ENCODE measurements at regions not wholly inside any gene's neighbourhood (a gene's known extent, or its start where the extent isn't known, plus 50 kb on each side); places are given as distances from the start of the nearest gene placed in this dataset.

GRCh38 chr2:236676136-236676873, 106.7 kb downstream of the ACKR3 start:
- Histone ChIP-seq H3K9me3 (no peaks in the 10 kb centered on the region), H3K9me2 (no peaks in the 10 kb centered on the region), H3K4me3 (ENCODE audit: low read depth in 2 of 2, low read length in 1 of 2) (no peak overlapping the region), H3K27me3 (ENCODE audit: insufficient read depth) (peaks cover 13% of the 10 kb centered on the region; the same call in 1 of the 2 replicates), H3K27ac (ENCODE audit: low read depth in 2 of 2, low read length in 1 of 2) (no peak overlapping the region), H4K20me1 (ENCODE audit: insufficient read depth) (no peaks in the 10 kb centered on the region), H2AFZ (ENCODE audit: low read depth) (no peak overlapping the region), H3K79me2 (ENCODE audit: insufficient read depth) (no peaks in the 10 kb centered on the region), H3K4me1 (ENCODE audit: control insufficient read depth in 1 of 2, insufficient read depth in 2 of 2, low read depth in 1 of 2, low read length in 1 of 2) (no peaks in the 10 kb centered on the region), H3F3A (replicated peaks; ENCODE audit: insufficient read depth) (no peaks in the 10 kb centered on the region), H3K9ac (no peak overlapping the region), H3K4me2 (no peak overlapping the region), H3K36me3 (replicated peaks in 1 of 2; ENCODE audit: control insufficient read depth in 1 of 2, insufficient read depth in 2 of 2, low read length in 1 of 2) (no peaks in the 10 kb centered on the region)
- WGBS (ENCODE audit: low lambda C conversion rate), result 3% methylated on average over 2 of the region's 2 CpGs
- TF ChIP-seq NFIC (IDR thresholded peaks at IDR 0.05; ENCODE audit: borderline replicate concordance) (no peak), USF2 (IDR thresholded peaks at IDR 0.05; ENCODE audit: borderline replicate concordance, low read depth, low read length) (no peak), MEF2A (IDR thresholded peaks at IDR 0.05; ENCODE audit: borderline replicate concordance, low read depth) (no peak), IRF3 (IDR thresholded peaks at IDR 0.05; ENCODE audit: low read depth, low read length) (no peak), FOXJ3 (CRISPR knock-in tag; IDR thresholded peaks at IDR 0.05) (no peak)
- ChIA-PET POLR2A (no interaction called here), CTCF (no interaction called here)
- DNase-seq, result no peak

- no peaks in the 10 kb centered on the region for H3K4me1 ChIP-seq (ENCODE audit: control insufficient read depth in 1 of 2, insufficient read depth in 2 of 2, low read depth in 1 of 2, low read length in 1 of 2)
- H3K9ac ChIP-seq, result no peak overlapping the region
- 43% methylated on average over 6 of the region's 8 CpGs for WGBS (ENCODE audit: low lambda C conversion rate)
- no peaks in the 10 kb centered on the region for H3F3A ChIP-seq (replicated peaks; ENCODE audit: insufficient read depth)
- H3K9me3 ChIP-seq, result no peaks in the 10 kb centered on the region
- H4K20me1 ChIP-seq (ENCODE audit: insufficient read depth), result no peaks in the 10 kb centered on the region
- no peaks in the 10 kb centered on the region for H3K79me2 ChIP-seq (ENCODE audit: insufficient read depth)
- POLR2A ChIA-PET, result no interaction called here
- H2AFZ ChIP-seq (ENCODE audit: low read depth), result no peak overlapping the region
- H3K4me2 ChIP-seq, result no peak overlapping the region
- DNase-seq, result no peak
- H3K36me3 ChIP-seq (replicated peaks in 1 of 2; ENCODE audit: control insufficient read depth in 1 of 2, insufficient read depth in 2 of 2, low read length in 1 of 2), result no peaks in the 10 kb centered on the region
- H3K9me2 ChIP-seq, result no peaks in the 10 kb centered on the region
- no peak overlapping the region for H3K27ac ChIP-seq (ENCODE audit: low read depth in 2 of 2, low read length in 1 of 2)
- H3K4me3 ChIP-seq (ENCODE audit: low read depth in 2 of 2, low read length in 1 of 2), result no peak overlapping the region
- CTCF ChIA-PET, result no interaction called here
- H3K27me3 ChIP-seq (ENCODE audit: insufficient read depth), result peaks cover 13% of the 10 kb centered on the region; the same call in 1 of the 2 replicates
- TF ChIP-seq GATA2 (CRISPR knock-in tag; IDR thresholded peaks at IDR 0.05), result no peak
- no peak for TF ChIP-seq JUND (IDR thresholded peaks at IDR 0.05)
- no peak for TF ChIP-seq NFIC (IDR thresholded peaks at IDR 0.05; ENCODE audit: borderline replicate concordance)
- no peak for TF ChIP-seq EZH2phosphoT487 (IDR thresholded peaks at IDR 0.05; ENCODE audit: borderline replicate concordance, low read depth)
- TF ChIP-seq GABPA (IDR thresholded peaks at IDR 0.05; ENCODE audit: low read depth), result no peak
- no peak for TF ChIP-seq EP300 (IDR thresholded peaks at IDR 0.05; ENCODE audit: borderline replicate concordance in 1 of 2, low read depth in 1 of 2, low read length in 1 of 2)
- TF ChIP-seq ELF1 (IDR thresholded peaks at IDR 0.05), result no peak
- TF ChIP-seq NRF1 (IDR thresholded peaks at IDR 0.05; ENCODE audit: low read depth, low read length), result no peak
- TF ChIP-seq RFX5 (IDR thresholded peaks at IDR 0.05; ENCODE audit: low read length), result no peak
- no peak for TF ChIP-seq ZBTB33 (IDR thresholded peaks at IDR 0.05; ENCODE audit: borderline replicate concordance, low read depth)
- TF ChIP-seq MXI1 (IDR thresholded peaks at IDR 0.05; ENCODE audit: low read depth, low read length), result no peak
- TF ChIP-seq TCF12 (IDR thresholded peaks at IDR 0.05), result no peak
- no peak for TF ChIP-seq FOXM1 (IDR thresholded peaks at IDR 0.05; ENCODE audit: low read depth)
- TF ChIP-seq IRF3 (IDR thresholded peaks at IDR 0.05; ENCODE audit: low read depth, low read length), result no peak
- no peak for TF ChIP-seq SMC3 (IDR thresholded peaks at IDR 0.05; ENCODE audit: low read depth, low read length)
- no peak for TF ChIP-seq REST (IDR thresholded peaks at IDR 0.05; ENCODE audit: low read depth, low read length)
Measured at GRCh38 chr2:236677368-236677767, 107.7 kb downstream of the ACKR3 start.
